C4-2B (cell line): ENCODE measurements at regions not wholly inside any gene's neighbourhood (a gene's known extent, or its start where the extent isn't known, plus 50 kb on each side); places are given as distances from the start of the nearest gene placed in this dataset.

Experiments
- CTCF ChIP-seq: fragments of 450-650 bp; conservative IDR thresholded peaks from 2 replicates; pipeline ENCODE4 v1.5.1; 2017; ENCODE audit warnings: mild to moderate bottlenecking
- ZFX ChIP-seq: fragments of 450-650 bp; IDR thresholded peaks from 2 replicates; pipeline ENCODE4 v1.6.1; 2017

- TF ChIP-seq CTCF (no peak), ZFX (no peak)
Observed at GRCh38 chr2:239469106-239469960, 68.5 kb upstream of the HDAC4 start.
